ENCODE measurements at regions not wholly inside any gene's neighbourhood (a gene's known extent, or its start where the extent isn't known, plus 50 kb on each side); places are given as distances from the start of the nearest gene placed in this dataset.
A peak's percentile ranks its signal among the peaks of the same experiment; 100 is the strongest.

DNA sequence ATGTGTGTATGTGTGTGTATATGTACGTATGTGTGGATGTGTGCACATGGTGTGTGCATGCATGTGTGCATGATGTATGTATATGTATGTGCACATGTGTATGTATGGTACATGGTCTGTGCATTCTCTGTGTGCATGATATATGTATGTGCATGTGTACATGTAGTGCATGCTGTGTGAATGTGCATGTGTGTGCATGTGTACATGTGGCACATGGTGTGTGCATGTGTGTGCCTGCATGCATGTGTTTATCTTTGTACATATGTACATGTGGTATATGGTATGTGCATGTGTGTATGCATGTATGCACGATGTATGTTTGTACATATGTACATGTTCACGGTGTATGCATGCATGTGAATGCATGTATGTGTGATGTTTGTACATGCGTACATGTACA is 383.7 kb downstream of the TYW1 start:
- Mint-ChIP-seq H3K36me3 (no peaks in the 10 kb centered on the region), H3K27ac (no peak overlapping the region), H3K4me1 (no peaks in the 10 kb centered on the region), H3K4me3 (no peak overlapping the region), H3K27me3 (no peaks in the 10 kb centered on the region), H3K9me3 (peaks cover 0 to 3% (median 0%) of the 10 kb centered on the region in 3 donors)

DNA sequence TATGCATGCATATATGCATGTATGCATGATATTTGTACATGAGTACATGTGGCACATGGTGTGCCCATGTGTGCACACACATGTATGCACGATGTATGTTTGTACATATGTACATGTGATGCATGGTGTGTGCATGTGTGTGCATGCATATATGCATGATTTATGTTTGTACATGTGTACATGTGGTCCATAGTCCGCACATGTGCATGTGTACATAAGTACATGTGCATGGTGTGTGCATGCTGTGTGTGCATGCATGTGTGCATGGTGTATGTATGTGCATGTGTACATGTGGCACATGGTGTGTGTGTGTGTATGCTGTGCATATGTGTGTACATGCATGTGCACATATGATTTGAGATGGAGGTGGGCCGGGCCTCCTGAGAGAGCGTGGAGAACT is 384.2 kb downstream of the TYW1 start:
- no peak overlapping the region for H3K4me3 Mint-ChIP-seq
- no peaks in the 10 kb centered on the region for H3K36me3 Mint-ChIP-seq
- H3K27me3 Mint-ChIP-seq, result no peaks in the 10 kb centered on the region
- no peak overlapping the region for H3K27ac Mint-ChIP-seq
- H3K9me3 Mint-ChIP-seq, result no peaks in the 10 kb centered on the region
- H3K4me1 Mint-ChIP-seq, result no peaks in the 10 kb centered on the region

DNA sequence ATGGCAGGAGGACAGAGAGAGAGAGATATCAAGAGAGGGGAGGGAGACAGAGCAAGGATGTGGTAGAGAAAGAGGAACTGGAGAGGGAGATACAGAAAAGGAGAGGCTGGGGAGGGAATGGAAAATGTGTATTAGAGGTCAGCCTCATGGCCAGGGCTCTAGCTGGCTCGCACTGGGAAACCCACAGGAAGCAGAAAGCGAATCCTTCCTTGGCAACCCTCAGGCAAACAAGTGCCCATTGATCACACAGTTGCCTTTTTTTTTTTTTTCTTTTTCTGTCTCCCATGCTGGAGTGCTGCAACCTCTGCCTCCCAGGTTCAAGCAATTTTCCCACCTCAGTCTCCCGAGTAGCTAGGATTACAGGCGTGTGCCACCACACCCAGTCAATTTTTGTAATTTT is 391.2 kb downstream of the TYW1 start:
- Mint-ChIP-seq H3K27me3 (no peaks in the 10 kb centered on the region), H3K4me3 (no peak overlapping the region), H3K27ac (no peak overlapping the region), H3K4me1 (no peaks in the 10 kb centered on the region), H3K36me3 (peaks cover 5% of the 10 kb centered on the region), H3K9me3 (peaks cover 0 to 2% (median 0%) of the 10 kb centered on the region in 3 donors)

DNA sequence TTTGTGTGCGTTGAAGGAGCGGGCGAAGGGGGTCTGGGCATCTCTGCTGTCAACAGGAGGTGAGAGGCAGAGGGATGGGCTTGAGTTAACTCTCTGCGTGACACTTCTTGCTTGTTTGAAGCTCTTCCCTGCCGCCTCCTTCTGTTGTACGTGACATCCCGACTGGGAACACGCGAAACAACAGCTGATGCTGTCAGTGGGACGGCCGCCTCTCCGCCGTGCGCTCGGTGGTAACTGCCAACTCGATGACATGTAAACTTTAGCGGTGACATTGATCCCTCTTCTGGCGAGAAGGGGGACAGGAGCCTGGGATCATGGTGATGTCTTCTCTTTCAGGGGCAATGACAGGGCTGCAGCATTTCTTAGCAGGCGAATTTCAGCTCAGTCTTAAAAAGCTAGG is 394.5 kb downstream of the TYW1 start:
- H3K27me3 Mint-ChIP-seq, result no peaks in the 10 kb centered on the region
- H3K4me1 Mint-ChIP-seq, result no peaks in the 10 kb centered on the region
- H3K9me3 Mint-ChIP-seq, result peaks cover 0 to 2% (median 0%) of the 10 kb centered on the region in 3 donors
- peaks cover 10% of the 10 kb centered on the region for H3K36me3 Mint-ChIP-seq
- no peak overlapping the region for H3K27ac Mint-ChIP-seq
- peak overlapping the region in 1 of 4 donors; percentile 51 for H3K4me3 Mint-ChIP-seq

DNA sequence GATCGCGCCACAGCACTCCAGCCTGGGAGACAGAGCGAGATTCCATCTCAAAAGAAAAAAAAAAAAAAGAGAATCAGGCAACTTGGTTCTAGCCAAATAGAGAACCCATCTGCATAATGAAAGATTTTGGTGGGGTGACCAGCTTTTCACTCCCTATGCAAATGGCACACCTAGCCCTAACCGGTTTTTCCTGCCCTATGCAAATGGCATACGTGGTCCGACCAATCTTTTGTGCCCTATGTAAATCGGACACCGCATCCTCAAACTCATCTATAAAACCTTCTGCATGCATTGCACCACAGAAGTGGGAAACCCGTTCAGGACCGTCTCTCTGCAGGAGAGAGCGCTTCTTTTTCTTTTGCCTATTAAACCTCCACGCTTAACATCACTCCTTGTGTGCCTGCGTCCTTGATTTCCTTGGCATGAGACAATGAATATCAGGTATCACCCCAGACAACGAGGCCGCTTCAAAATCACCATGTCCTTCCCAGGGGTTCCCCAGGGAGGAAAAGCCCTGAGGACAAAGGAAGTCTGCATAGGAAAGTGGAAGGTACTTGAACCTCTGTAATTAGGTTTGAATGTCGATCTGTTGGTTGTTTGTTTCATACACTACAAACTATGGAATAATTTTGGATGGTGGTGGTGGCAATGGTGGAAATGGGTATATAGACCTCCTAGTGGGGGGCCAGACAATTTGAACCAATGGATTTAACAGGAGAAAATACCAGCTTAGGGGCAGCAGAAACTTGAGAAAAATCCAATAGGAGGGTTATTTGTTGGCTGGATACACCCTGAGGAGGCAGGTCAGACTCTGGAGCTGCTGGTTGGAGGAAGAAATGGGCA is 396.2 kb downstream of the TYW1 start:
- no peak overlapping the region for H3K4me3 Mint-ChIP-seq

DNA sequence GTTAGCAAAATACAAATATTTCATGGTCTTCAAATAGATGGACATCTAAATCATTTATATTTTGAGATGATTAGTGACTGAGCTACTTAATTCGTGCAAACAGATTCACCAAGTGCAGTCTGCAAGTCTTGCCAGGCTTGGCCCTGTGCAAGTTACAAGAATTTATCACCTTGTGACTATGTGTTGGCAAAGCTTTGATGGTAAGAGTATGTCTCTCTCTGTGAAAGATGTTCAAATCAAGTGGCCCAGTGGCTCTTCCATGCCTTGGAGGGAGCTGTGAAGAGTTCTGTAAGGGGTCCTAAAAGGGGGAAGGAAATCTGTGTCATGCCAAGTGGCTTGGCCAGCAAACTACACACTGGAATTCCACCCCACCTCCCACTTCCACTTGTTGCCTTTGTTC is 397.3 kb downstream of the TYW1 start:
- H3K27ac Mint-ChIP-seq, result no peak overlapping the region

More for the DNA sequence above, 396.2 kb downstream of the TYW1 start:
- H3K36me3 Mint-ChIP-seq, result peaks cover 7% of the 10 kb centered on the region
- no peaks in the 10 kb centered on the region for H3K27me3 Mint-ChIP-seq
- H3K4me1 Mint-ChIP-seq, result no peaks in the 10 kb centered on the region
- peaks cover 0 to 6% (median 4%) of the 10 kb centered on the region in 3 donors for H3K9me3 Mint-ChIP-seq
- H3K27ac Mint-ChIP-seq, result no peak overlapping the region

DNA sequence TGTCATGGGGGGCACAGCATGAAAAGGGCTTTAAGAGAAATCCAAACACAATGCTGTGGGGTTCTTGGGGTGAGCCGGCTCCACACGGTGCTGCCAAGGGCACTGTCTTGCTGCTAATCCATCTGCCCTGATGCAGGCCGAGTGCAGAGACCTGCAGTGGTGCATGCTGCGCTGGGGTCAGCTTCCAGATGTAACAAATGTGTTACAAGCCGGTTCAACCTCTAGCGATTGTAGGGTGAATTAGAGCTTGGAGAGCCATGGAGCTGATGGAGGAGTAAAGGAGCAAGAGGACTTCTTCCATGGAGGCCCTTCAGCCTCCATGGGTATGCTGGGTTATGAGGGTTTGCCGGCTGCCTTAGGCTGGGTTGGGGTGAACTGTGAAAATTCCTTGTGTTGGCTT is 402.3 kb downstream of the TYW1 start:
- H3K4me1 Mint-ChIP-seq, result no peaks in the 10 kb centered on the region
- no peak overlapping the region for H3K4me3 Mint-ChIP-seq
- H3K36me3 Mint-ChIP-seq, result no peaks in the 10 kb centered on the region
- H3K27ac Mint-ChIP-seq, result no peak overlapping the region
- H3K9me3 Mint-ChIP-seq, result peaks cover 4 to 10% (median 7%) of the 10 kb centered on the region in 3 donors
- H3K27me3 Mint-ChIP-seq, result no peaks in the 10 kb centered on the region

More for the DNA sequence above, 397.3 kb downstream of the TYW1 start:
- Mint-ChIP-seq H3K4me1 (no peaks in the 10 kb centered on the region), H3K9me3 (peaks cover 2 to 6% (median 4%) of the 10 kb centered on the region in 3 donors), H3K27me3 (no peaks in the 10 kb centered on the region), H3K4me3 (no peak overlapping the region), H3K36me3 (peaks cover 7% of the 10 kb centered on the region)

DNA sequence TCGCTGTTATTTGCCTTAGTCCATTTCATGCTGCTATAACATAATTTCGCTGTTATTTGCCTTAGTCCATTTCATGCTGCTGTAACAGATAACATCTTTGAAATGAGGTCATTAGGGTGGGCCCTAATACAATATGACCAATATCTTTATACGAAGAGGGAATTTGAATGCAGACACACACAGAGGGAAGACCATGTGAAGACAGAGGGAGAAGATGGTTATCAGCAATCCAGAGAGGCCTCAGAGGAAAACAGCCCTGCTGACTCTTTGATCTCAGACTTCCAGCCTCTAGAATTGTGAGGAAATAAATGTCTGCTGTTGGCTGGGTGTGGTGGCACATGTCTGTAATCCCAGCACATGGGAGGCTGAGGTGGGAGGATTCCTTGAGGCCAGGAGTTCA is 404.9 kb downstream of the TYW1 start:
- no peak overlapping the region for H3K4me3 Mint-ChIP-seq
- H3K27me3 Mint-ChIP-seq, result no peaks in the 10 kb centered on the region
- H3K27ac Mint-ChIP-seq, result no peak overlapping the region
- H3K4me1 Mint-ChIP-seq, result no peaks in the 10 kb centered on the region
- no peaks in the 10 kb centered on the region for H3K36me3 Mint-ChIP-seq
- peaks cover 7 to 11% (median 7%) of the 10 kb centered on the region in 3 donors for H3K9me3 Mint-ChIP-seq

DNA sequence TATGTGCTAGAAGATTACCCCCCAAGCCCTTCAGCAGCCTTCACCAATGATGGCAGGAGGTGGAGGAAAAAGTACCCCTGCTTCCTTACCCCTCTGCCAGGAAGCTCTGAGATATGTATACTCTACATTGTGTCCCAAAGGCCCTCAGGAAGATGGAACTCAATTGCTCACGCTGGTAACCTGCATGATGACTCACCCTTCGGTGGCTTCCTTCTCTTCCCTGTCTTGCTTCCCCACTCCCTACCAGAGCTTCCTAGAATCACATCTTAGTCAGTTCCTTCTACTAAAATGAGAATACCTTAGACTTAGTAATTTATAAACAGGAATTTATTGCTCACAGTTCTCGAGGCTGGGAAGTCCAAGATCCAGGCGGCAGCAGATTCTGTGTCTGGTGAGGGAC is 405.6 kb downstream of the TYW1 start:
- Mint-ChIP-seq H3K27me3 (no peaks in the 10 kb centered on the region), H3K9me3 (peaks cover 5 to 9% (median 7%) of the 10 kb centered on the region in 3 donors), H3K27ac (no peak overlapping the region), H3K4me3 (no peak overlapping the region), H3K4me1 (no peaks in the 10 kb centered on the region), H3K36me3 (no peaks in the 10 kb centered on the region)

DNA sequence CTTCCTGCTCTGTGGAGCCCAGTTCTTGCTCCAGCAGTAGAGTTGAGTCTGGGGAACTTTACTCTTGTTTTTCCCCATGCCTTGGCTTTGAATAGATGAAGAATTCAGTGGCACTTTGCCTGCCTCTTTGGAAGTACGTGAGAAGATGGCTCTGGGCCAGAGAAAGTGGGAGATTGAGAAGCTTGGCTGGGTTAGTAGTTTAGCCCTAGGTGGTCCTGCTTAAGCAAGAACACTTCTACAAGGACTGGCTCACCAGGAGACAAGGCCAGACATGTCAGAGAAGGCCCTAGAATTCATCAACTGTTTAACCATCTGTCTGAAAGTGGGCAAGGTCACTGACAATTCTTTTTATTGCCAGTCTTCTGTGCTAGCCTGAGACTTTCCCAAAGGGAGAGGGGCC is 410.3 kb downstream of the TYW1 start:
- H3K36me3 Mint-ChIP-seq, result no peaks in the 10 kb centered on the region
- peaks cover 3% of the 10 kb centered on the region for H3K27me3 Mint-ChIP-seq
- H3K27ac Mint-ChIP-seq, result no peak overlapping the region
- no peak overlapping the region for H3K4me3 Mint-ChIP-seq
- no peaks in the 10 kb centered on the region for H3K4me1 Mint-ChIP-seq
- H3K9me3 Mint-ChIP-seq, result peaks cover 3 to 10% (median 4%) of the 10 kb centered on the region in 3 donors

DNA sequence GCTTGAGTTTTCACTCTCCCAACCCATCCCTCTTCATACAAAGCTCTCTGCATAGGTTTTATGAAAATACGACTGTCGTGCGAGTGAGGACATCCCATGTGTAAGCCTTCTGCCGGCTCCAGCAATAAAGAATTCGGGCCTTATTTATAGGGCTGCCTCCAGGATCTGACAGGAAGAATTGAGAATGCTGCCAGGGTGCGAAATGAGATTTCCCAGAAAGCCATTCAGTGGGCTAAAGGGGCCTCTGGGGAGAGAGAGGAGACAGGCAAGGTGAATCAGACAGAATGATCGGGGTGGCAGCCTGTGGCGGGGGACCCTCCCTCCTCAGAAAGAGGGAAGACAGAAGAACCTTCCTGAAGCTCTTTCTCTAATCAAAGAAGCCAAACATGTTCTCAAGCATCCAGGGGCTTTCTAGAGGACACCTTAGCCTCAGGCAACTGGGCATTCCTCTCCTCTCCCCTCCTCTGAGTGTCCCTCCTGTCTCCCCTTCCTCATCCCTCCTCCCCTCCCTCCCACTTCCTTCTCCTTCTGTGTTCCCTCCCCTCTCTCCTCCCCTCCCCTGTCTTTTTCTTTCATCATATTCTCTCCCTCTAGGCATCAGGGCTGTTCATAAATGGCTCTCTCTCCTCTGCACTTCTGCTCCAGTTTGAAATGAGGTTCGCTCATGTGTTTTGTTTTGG is 410.9 kb downstream of the TYW1 start:
- no peaks in the 10 kb centered on the region for H3K4me1 Mint-ChIP-seq
- peak overlapping the region in 1 of 4 donors; percentile 37 for H3K4me3 Mint-ChIP-seq
- peaks cover 3% of the 10 kb centered on the region for H3K27me3 Mint-ChIP-seq
- H3K36me3 Mint-ChIP-seq, result no peaks in the 10 kb centered on the region
- peak overlapping the region in 1 of 3 donors; percentile 43 for H3K27ac Mint-ChIP-seq
- peaks cover 3 to 10% (median 4%) of the 10 kb centered on the region in 3 donors for H3K9me3 Mint-ChIP-seq

DNA sequence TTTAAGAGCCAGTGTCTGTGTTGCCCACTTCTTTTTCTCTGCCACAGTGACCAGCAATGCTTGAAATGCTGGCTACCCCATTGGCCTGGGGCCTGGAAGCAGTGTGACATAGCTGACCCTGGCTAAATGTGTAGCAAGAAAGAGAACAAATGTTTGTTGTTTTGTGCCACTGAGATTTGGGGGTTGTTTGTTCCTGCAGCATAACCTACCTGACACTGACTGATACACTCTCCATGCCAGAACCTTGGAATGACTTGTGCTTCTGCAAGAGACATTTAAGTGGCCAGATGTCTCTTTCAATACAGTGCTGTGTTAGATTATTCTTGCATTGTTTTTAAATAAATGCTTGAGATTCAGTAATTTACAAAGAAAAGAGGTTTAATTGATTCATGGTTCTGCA is 411.5 kb downstream of the TYW1 start:
- Mint-ChIP-seq H3K4me3 (no peak overlapping the region), H3K9me3 (peaks cover 3 to 5% (median 4%) of the 10 kb centered on the region in 3 donors), H3K27me3 (peaks cover 3% of the 10 kb centered on the region), H3K36me3 (no peaks in the 10 kb centered on the region), H3K27ac (peak overlapping the region in 1 of 3 donors; percentile 43), H3K4me1 (no peaks in the 10 kb centered on the region)

DNA sequence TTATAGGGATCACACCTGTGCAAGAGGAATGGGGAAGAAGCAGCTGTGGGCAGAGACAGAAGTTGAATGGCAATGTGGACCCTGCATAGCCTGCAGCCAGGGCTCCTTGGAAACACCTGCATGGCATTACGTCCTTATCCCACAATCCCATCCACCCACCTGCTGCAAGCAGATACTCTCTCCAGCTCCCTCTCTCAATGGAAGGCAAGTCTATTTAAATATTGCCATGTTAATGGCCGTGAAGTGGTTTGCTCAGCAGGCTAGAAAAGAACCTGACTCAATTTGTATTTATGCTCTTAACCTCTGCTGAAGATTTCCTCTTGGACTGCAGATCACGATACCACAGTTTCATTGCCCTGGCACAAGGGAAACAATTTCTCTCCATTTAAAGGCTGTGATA is 417.0 kb downstream of the TYW1 start:
- Mint-ChIP-seq H3K4me1 (no peaks in the 10 kb centered on the region), H3K27ac (peak overlapping the region in 1 of 3 donors; percentile 22), H3K4me3 (no peak overlapping the region), H3K27me3 (peaks cover 3% of the 10 kb centered on the region), H3K9me3 (peaks cover 6 to 17% (median 12%) of the 10 kb centered on the region in 3 donors), H3K36me3 (no peaks in the 10 kb centered on the region)

DNA sequence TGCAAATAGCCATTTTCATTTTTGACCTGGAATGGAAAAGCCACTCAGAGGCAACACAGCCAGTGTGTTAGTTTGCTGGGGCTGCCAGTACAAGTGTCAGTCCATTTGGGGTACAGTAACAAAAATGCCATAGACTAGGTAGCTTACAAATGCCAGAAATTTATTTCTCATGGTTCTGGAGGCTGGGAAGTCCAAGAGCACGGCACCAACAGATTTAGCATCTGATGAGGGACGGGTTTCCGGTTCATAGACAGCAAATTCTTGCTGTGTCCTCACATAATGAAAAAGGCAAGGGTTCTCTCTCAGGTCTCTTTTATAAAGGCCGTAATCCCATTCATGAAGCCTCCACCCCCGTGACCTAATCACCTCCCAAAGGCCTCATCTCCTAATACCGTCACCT is 418.2 kb downstream of the TYW1 start:
- H3K9me3 Mint-ChIP-seq, result peaks cover 8 to 17% (median 8%) of the 10 kb centered on the region in 3 donors
- no peak overlapping the region for H3K4me3 Mint-ChIP-seq
- H3K36me3 Mint-ChIP-seq, result no peaks in the 10 kb centered on the region
- H3K27me3 Mint-ChIP-seq, result peaks cover 3% of the 10 kb centered on the region
- no peaks in the 10 kb centered on the region for H3K4me1 Mint-ChIP-seq
- no peak overlapping the region for H3K27ac Mint-ChIP-seq

DNA sequence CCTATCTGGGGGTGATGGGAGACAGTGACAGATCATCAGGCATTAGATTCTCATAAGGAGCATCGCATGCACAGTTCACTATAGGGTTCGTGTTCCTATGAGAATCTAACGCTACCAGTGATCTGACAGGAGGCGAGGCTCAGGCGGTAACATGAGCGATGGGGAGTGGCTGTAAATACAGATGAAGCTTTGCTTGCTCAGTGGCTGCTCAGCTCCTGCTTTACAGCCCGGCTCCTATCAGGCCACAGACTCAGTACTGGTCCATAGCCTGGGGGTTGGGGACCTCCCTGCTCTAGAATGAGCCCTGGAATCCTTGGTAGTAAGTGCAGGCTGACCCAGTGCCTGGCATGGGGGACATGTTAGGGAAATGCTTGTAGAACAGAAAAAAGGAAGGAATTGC is 426.0 kb downstream of the TYW1 start:
- Mint-ChIP-seq H3K27ac (no peak overlapping the region), H3K36me3 (peaks cover 2% of the 10 kb centered on the region), H3K4me3 (no peak overlapping the region), H3K27me3 (no peaks in the 10 kb centered on the region), H3K9me3 (peaks cover 0 to 3% (median 2%) of the 10 kb centered on the region in 3 donors), H3K4me1 (no peaks in the 10 kb centered on the region)

Data from IgD-negative memory B cell (primary cell).